GM20000 (cell line): ENCODE measurements at regions not wholly inside any gene's neighbourhood (a gene's known extent, or its start where the extent isn't known, plus 50 kb on each side); places are given as distances from the start of the nearest gene placed in this dataset.

Experiments
- DNase-seq: peaks from one replicate; pipeline ENCODE4 v3.0.0; 2012; ENCODE audit warnings: low spot score
- TF ChIP-seq, protein P1 (sequence below): IDR thresholded peaks from 2 replicates; pipeline ENCODE4 v1.5.1; 2012; ENCODE audit warnings: mild to moderate bottlenecking, control low read depth; ENCODE audit errors: extremely low read depth, missing control alignments

DNA sequence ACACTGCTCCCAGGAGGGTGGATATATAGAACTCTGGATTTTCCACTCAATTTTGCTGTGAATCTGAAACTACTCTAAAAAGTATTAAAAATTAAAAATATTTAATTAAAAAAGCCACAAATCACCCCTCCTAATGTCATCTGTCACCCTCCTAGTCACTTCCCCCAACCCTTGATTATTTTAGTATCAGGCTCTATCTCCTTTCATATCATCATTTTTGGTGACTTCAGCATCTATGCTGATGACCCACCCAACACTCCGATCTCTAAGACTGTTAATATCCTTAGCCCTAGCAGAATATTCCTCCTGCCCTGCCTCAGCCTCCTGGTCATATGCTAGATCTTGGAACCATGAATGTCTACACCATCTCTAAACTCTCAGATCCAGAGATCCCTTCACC is 128.3 kb upstream of the SLC1A4 start:
- TF ChIP-seq, protein P1, sequence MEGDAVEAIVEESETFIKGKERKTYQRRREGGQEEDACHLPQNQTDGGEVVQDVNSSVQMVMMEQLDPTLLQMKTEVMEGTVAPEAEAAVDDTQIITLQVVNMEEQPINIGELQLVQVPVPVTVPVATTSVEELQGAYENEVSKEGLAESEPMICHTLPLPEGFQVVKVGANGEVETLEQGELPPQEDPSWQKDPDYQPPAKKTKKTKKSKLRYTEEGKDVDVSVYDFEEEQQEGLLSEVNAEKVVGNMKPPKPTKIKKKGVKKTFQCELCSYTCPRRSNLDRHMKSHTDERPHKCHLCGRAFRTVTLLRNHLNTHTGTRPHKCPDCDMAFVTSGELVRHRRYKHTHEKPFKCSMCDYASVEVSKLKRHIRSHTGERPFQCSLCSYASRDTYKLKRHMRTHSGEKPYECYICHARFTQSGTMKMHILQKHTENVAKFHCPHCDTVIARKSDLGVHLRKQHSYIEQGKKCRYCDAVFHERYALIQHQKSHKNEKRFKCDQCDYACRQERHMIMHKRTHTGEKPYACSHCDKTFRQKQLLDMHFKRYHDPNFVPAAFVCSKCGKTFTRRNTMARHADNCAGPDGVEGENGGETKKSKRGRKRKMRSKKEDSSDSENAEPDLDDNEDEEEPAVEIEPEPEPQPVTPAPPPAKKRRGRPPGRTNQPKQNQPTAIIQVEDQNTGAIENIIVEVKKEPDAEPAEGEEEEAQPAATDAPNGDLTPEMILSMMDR = no peak
- peak; percentile 40 for DNase-seq

DNA sequence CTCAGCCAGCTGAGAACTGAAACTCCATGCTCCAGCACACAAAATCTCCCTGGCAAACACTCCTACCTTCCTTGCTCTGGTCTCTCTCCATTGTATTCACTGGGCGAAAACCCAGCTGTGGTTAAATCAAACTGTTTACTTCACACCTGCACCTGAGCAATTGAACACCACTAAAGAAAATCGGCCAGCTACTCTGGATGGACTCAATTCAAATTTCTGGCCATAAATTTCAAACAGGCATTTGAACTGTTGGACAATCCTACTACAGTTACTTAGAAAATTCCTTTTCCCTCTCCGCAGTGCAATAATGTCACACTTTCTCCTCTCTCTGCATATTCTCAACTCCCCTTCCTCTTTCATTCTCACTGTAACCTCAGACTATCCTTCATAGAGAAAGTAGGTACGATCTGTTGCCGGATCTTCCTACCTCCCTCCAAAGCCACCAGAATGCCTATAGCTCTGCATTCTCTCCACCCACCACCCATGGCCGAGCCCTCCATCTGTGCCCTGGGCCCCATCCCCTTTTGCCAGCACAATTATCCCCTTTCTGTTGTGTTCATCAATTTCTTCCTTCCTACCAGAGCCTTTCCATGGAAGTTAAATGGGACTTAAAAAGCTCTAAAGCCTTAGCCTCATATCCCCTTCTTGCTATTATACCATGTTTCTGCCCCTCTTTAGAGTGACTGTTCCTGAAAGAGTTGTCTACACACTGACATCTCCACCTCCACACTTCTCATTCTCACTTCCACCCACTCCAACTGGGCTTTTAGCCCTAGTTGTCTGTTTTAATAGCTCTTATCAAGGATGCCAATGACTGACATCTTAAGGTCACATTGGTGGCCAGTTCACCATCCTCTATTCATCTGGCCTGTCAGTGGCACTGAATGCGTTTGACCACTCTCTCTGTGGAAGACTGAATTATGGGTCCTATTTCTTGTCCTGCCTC is 127.5 kb upstream of the SLC1A4 start:
- TF ChIP-seq, protein P1 = no peak
- peak; percentile 67 for DNase-seq

GRCh38 chr2:64862623-64863022 is 126.6 kb upstream of the SLC1A4 start:
- TF ChIP-seq, protein P1 = no peak
- DNase-seq = peak; percentile 32

DNA sequence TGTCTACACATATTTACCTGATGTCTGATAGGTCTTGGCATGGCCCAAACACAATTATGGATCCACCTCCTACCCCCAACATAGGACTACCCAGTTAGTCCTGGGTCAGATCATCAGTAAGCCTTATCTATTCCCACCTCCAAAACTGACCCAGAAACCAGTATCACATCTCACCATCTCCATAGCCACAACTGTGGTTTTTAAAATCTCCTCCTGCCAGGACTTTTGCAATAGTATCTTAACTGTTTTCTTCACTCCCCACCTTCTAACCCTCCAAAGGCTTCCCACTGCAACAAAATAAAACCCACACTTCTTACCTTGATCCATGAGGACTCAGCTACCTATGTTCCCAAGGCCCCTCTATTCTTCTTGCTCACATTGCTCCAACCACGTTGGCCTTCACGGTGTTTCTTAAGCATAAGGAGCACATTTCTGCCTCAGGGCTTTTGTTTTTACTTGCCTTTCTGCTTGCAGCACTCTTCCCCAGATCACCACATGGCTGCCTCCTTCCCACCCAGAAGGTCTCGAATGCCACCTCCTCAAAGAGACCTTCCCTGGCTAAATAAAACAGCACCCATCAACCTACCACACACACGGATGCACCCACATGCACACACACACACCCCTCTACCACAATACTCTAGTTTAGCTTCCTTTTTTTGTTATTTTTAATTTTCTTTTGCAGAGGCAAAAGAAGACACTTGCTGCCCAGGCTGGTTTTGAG is 125.9 kb upstream of the SLC1A4 start:
- DNase-seq = peak; percentile 36
- TF ChIP-seq, protein P1 = no peak

DNA sequence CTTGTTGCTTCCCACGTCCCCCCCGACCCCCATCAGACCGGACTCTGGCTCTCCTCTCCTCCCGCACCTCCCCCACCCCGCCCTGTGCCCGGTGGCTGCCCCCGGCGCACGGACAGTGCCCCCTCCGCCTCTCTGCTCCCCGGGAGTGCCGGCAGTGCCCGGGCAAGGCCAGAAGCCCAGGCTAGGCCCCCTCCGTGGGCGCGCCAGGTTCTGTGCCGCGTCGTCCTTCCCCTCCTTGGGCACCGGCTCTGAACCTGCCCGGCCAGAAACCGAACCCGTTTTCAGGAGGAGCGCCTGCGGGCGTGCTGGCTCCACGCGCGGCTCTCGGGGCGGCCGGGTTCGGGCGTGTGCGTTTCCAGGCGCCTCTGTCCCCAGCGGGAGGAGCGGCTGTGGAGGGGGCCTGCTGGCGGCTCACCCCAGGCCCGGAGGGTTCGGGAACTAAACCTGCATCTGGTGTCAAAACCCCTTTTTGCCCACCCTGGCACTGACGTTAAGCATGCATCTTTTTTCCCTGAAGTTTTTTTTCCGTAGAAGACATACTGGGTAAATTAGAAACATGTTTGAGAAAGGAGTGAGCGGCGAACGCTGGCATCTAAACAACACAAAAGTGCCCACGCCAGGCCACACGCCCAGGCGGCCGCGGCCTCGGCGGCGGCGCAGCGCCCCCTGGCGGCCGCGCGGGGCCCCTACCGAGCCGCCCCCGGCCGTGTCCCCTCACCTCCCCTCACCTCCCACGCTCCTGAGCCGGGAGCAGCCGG is 123.9 kb upstream of the SLC1A4 start:
- TF ChIP-seq, protein P1 = peak; percentile 85
- peak; percentile 93 for DNase-seq

DNA sequence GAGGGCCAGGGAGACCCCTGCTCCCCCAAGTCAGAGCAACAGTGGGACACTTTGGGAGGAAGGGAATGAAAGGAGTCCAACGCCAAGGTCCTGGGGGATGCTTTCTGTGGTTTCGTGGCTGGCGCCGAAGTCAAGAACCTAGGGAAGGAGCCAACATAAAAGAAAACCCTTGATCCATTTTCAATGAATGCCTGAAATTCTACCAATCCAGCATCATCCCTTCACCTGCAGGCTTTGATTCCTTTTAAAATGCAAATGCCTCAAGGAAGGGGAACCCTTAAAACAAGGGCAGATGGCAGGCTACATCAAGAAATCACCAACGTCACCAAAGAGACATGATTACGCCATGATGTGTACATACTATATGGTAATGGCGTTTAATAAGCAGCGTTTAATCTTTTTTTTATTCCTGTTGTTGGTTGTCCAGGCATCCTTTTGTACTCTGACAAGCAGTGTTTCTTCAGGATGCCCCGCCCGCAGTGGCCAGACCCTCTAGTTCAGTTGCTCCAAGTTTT is 123.3 kb upstream of the SLC1A4 start:
- TF ChIP-seq, protein P1 = no peak
- no peak for DNase-seq
